ENCODE measurements at regions not wholly inside any gene's neighbourhood (a gene's known extent, or its start where the extent isn't known, plus 50 kb on each side); places are given as distances from the start of the nearest gene placed in this dataset.

GRCh38 chr2:62374301-62375112 is 131.5 kb downstream of the TMEM17 start:
- no peak for TF ChIP-seq CTCF (conservative IDR thresholded peaks at IDR 0.05; ENCODE audit: low read length)
- no peak for DNase-seq (ENCODE audit: low read depth)

GRCh38 chr2:62372824-62373223 is 133.2 kb downstream of the TMEM17 start:
- no peak for TF ChIP-seq CTCF (conservative IDR thresholded peaks at IDR 0.05; ENCODE audit: low read length)
- no peak overlapping the region for H3K4me3 ChIP-seq (ENCODE audit: low read length)
- DNase-seq (ENCODE audit: low read depth): no peak

More at GRCh38 chr2:62374301-62375112, 131.5 kb downstream of the TMEM17 start:
- H3K4me3 ChIP-seq (ENCODE audit: low read length): no peak overlapping the region

GRCh38 chr2:62370321-62371250 is 135.4 kb downstream of the TMEM17 start:
- H3K4me3 ChIP-seq (ENCODE audit: low read length): no peak overlapping the region
- no peak for DNase-seq (ENCODE audit: low read depth)
- no peak for TF ChIP-seq CTCF (conservative IDR thresholded peaks at IDR 0.05; ENCODE audit: low read length)

- no peak for DNase-seq (ENCODE audit: low read depth)
These were observed 136.3 kb downstream of the TMEM17 start for GRCh38 chr2:62369541-62370202.

GRCh38 chr2:62364791-62365528 is 141.0 kb downstream of the TMEM17 start:
- no peak for TF ChIP-seq CTCF (conservative IDR thresholded peaks at IDR 0.05; ENCODE audit: low read length)
- no peak for DNase-seq (ENCODE audit: low read depth)
- H3K4me3 ChIP-seq (ENCODE audit: low read length): no peak overlapping the region

More at GRCh38 chr2:62369541-62370202, 136.3 kb downstream of the TMEM17 start:
- H3K4me3 ChIP-seq (ENCODE audit: low read length): no peak overlapping the region
- no peak for TF ChIP-seq CTCF (conservative IDR thresholded peaks at IDR 0.05; ENCODE audit: low read length)

GRCh38 chr2:62363166-62363565 is 142.8 kb downstream of the TMEM17 start:
- no peak overlapping the region for H3K4me3 ChIP-seq (ENCODE audit: low read length)
- no peak for DNase-seq (ENCODE audit: low read depth)
- no peak for TF ChIP-seq CTCF (conservative IDR thresholded peaks at IDR 0.05; ENCODE audit: low read length)

Data from AG10803 (cell line).